H9 (cell line): ENCODE measurements at regions not wholly inside any gene's neighbourhood (a gene's known extent, or its start where the extent isn't known, plus 50 kb on each side); places are given as distances from the start of the nearest gene placed in this dataset.
A peak's percentile ranks its signal among the peaks of the same experiment; 100 is the strongest.

Experiments
- DNase-seq: peaks from one replicate; pipeline ENCODE4 v3.0.0-alpha.2; 2017
- H2AFZ ChIP-seq: one replicate; pipeline ENCODE4 v1.6.1; 2013; ENCODE audit warnings: mild to moderate bottlenecking, low read length, control low read depth, moderate library complexity
- H2AK5ac ChIP-seq: 2 replicates; pipeline ENCODE4 v1.6.1; 2013; ENCODE audit warnings: low read length, control low read depth, mixed read lengths; ENCODE audit not compliant: insufficient read length
- H2BK120ac ChIP-seq: one replicate; pipeline ENCODE4 v1.6.1; 2013; ENCODE audit warnings: low read depth, mild to moderate bottlenecking, low read length, control low read depth, inconsistent platforms; ENCODE audit not compliant: poor library complexity, severe bottlenecking
- H2BK12ac ChIP-seq: 2 replicates; pipeline ENCODE4 v1.6.1; 2013; ENCODE audit warnings: low read length, control low read depth, mixed read lengths, low read depth; ENCODE audit not compliant: insufficient read length
- H2BK15ac ChIP-seq: 2 replicates; pipeline ENCODE4 v1.6.1; 2013; ENCODE audit warnings: low read depth, low read length, control low read depth
- H2BK20ac ChIP-seq: one replicate; pipeline ENCODE4 v1.6.1; 2013; ENCODE audit warnings: low read depth, mild to moderate bottlenecking, low read length, control low read depth, inconsistent platforms; ENCODE audit not compliant: poor library complexity, severe bottlenecking
- H2BK5ac ChIP-seq: 2 replicates; pipeline ENCODE4 v1.6.1; 2013; ENCODE audit warnings: low read length, control low read depth, mixed read lengths; ENCODE audit not compliant: insufficient read length
- H3K14ac ChIP-seq: 2 replicates; pipeline ENCODE4 v1.6.1; 2013; ENCODE audit warnings: low read length, control low read depth; ENCODE audit not compliant: insufficient read depth
- H3K18ac ChIP-seq: 2 replicates; pipeline ENCODE4 v1.6.1; 2013; ENCODE audit warnings: low read depth, mild to moderate bottlenecking, mixed read lengths, low read length, control low read depth; ENCODE audit not compliant: insufficient read length
- H3K23ac ChIP-seq: 2 replicates; pipeline ENCODE4 v1.6.1; 2013; ENCODE audit warnings: low read length, control low read depth, mixed read lengths, low read depth; ENCODE audit not compliant: insufficient read length
- H3K23me2 ChIP-seq: 2 replicates; pipeline ENCODE4 v1.6.1; 2013; ENCODE audit warnings: low read depth, mild to moderate bottlenecking, mixed read lengths, low read length, control low read depth; ENCODE audit not compliant: insufficient read length, poor library complexity, severe bottlenecking
- H3K27ac ChIP-seq: 2 replicates; pipeline ENCODE4 v1.5.1; 2013; ENCODE audit warnings: low read length, control low read depth, mixed read lengths, low read depth; ENCODE audit not compliant: insufficient read length
- H3K27me3 ChIP-seq: 2 replicates; pipeline ENCODE4 v1.6.1; 2013; ENCODE audit warnings: low read length, control low read depth, inconsistent platforms; ENCODE audit not compliant: insufficient read depth
- H3K4ac ChIP-seq: 2 replicates; pipeline ENCODE4 v1.6.1; 2013; ENCODE audit warnings: low read depth, mild to moderate bottlenecking, control low read depth, inconsistent platforms, low read length, moderate library complexity
- H3K4me1 ChIP-seq: 2 replicates; pipeline ENCODE4 v1.6.1; 2013; ENCODE audit warnings: low read length, control low read depth, inconsistent platforms; ENCODE audit not compliant: insufficient read depth
- H3K4me2 ChIP-seq: 2 replicates; pipeline ENCODE4 v1.6.1; 2013; ENCODE audit warnings: low read length, control low read depth, mixed read lengths; ENCODE audit not compliant: insufficient read length, insufficient read depth
- H3K56ac ChIP-seq: 2 replicates; pipeline ENCODE4 v1.6.1; 2013; ENCODE audit warnings: low read depth, mild to moderate bottlenecking, mixed read lengths, low read length, control low read depth; ENCODE audit not compliant: insufficient read length
- H3K79me1 ChIP-seq: 2 replicates; pipeline ENCODE4 v1.6.1; 2013; ENCODE audit warnings: low read depth, mild to moderate bottlenecking, moderate library complexity, low read length, control low read depth, inconsistent platforms; ENCODE audit not compliant: insufficient read depth, poor library complexity, severe bottlenecking
- H3K79me2 ChIP-seq: 2 replicates; pipeline ENCODE4 v1.6.1; 2013; ENCODE audit warnings: low read length, control low read depth, inconsistent platforms; ENCODE audit not compliant: insufficient read depth
- H3K9ac ChIP-seq: 2 replicates; pipeline ENCODE4 v1.6.1; 2013; ENCODE audit warnings: low read length, control low read depth, mixed read lengths; ENCODE audit not compliant: insufficient read length; ENCODE audit errors: extremely low read depth
- H3K9me3 ChIP-seq: one replicate; pipeline ENCODE4 v1.6.1; 2013; ENCODE audit warnings: low read depth, low read length, inconsistent platforms; ENCODE audit not compliant: control insufficient read depth
- H3T11ph ChIP-seq: one replicate; pipeline ENCODE4 v1.6.1; 2013; ENCODE audit warnings: mild to moderate bottlenecking, low read length, control low read depth, inconsistent platforms
- H4K20me1 ChIP-seq: one replicate; pipeline ENCODE4 v1.6.1; 2013; ENCODE audit not compliant: control insufficient read depth, insufficient read length, insufficient read depth
- H4K5ac ChIP-seq: 2 replicates; pipeline ENCODE4 v1.6.1; 2013; ENCODE audit warnings: low read depth, mild to moderate bottlenecking, mixed read lengths, low read length, control low read depth; ENCODE audit not compliant: insufficient read length
- H4K8ac ChIP-seq: replicated peaks from 2 replicates; pipeline ENCODE4 v1.6.1; 2013; ENCODE audit warnings: low read length, control low read depth, mixed read lengths, low read depth; ENCODE audit not compliant: insufficient read length
- H4K91ac ChIP-seq: 2 replicates; pipeline ENCODE4 v1.6.1; 2013; ENCODE audit warnings: low read depth, mild to moderate bottlenecking, moderate library complexity, mixed read lengths, low read length, control low read depth; ENCODE audit not compliant: insufficient read length
- H3K27ac Mint-ChIP-seq, 3 experiments: 2 replicates in 2 of 3; 3 replicates in 1 of 3; pipeline ENCODE4 v1.8.0; 2020 to 2021; ENCODE audit warnings: mixed read lengths in 3 of 3, mild to moderate bottlenecking in 1 of 3, moderate library complexity in 1 of 3
- H3K27me3 Mint-ChIP-seq: 2 replicates; pipeline ENCODE4 v1.8.0; 2021; ENCODE audit warnings: low read depth, mild to moderate bottlenecking, moderate library complexity, mixed read lengths
- H3K36me3 Mint-ChIP-seq, 3 experiments: 2 replicates in 2 of 3; 3 replicates in 1 of 3; pipeline ENCODE4 v1.8.0; 2020 to 2021; ENCODE audit warnings: low read depth in 3 of 3, mixed read lengths in 3 of 3; ENCODE audit not compliant: insufficient read depth in 1 of 3
- H3K4me1 Mint-ChIP-seq, 2 experiments: 2 replicates each; pipeline ENCODE4 v1.8.0; 2020; ENCODE audit warnings: mixed read lengths in 2 of 2
- H3K4me3 Mint-ChIP-seq, 2 experiments: 2 replicates in 1 of 2; 3 replicates in 1 of 2; pipeline ENCODE4 v1.8.0; 2020 to 2021; ENCODE audit warnings: mild to moderate bottlenecking in 2 of 2, mixed read lengths in 2 of 2, moderate library complexity in 1 of 2
- H3K9me3 Mint-ChIP-seq, 2 experiments: 2 replicates in 1 of 2; 3 replicates in 1 of 2; pipeline ENCODE4 v1.8.0; 2020; ENCODE audit warnings: mild to moderate bottlenecking in 2 of 2, mixed read lengths in 2 of 2, moderate library complexity in 1 of 2
- WGBS: extraction: QIAGEN DNeasy Blood & Tissue Kit; methylation state at CpG from one replicate; pipeline ENCODE4 v1.1.7; 2013; ENCODE audit warnings: missing lambda C conversion rate, low lambda C conversion rate, mixed read lengths; ENCODE audit not compliant: insufficient read length; ENCODE audit errors: extremely low coverage; 5-methylcytosine and 5-hydroxymethylcytosine counted together
- TF ChIP-seq, protein P1 (sequence below): fragments of 200-600 bp; sonication (generic); conservative IDR thresholded peaks from 3 replicates; pipeline ENCODE4 v1.8.0; 2021; ENCODE audit warnings: antibody characterized with exemption, mild to moderate bottlenecking

- no peak overlapping the region for H2BK5ac ChIP-seq
- no peaks in the 10 kb centered on the region for H3K79me2 ChIP-seq
- no peak overlapping the region for H2AFZ ChIP-seq
- H3K4ac ChIP-seq = no peak overlapping the region
- no peaks in the 10 kb centered on the region for H3K79me1 ChIP-seq
- no peak overlapping the region for H3K14ac ChIP-seq
- Mint-ChIP-seq H3K9me3 (no peaks in the 10 kb centered on the region), H3K27me3 (peaks cover 2% of the 10 kb centered on the region), H3K36me3 (no peaks in the 10 kb centered on the region; a peak in 1 of 7 replicates), H3K4me1 (peaks cover 20% of the 10 kb centered on the region in 2 experiments), H3K27ac (no peak overlapping the region), H3K4me3 (no peak overlapping the region)
- no peaks in the 10 kb centered on the region for H3K27me3 ChIP-seq
- no peak overlapping the region for H3K23ac ChIP-seq
- H4K20me1 ChIP-seq = peaks cover 2% of the 10 kb centered on the region
- no peak overlapping the region for H4K8ac ChIP-seq
- no peaks in the 10 kb centered on the region for H3K23me2 ChIP-seq
- H3K18ac ChIP-seq = no peak overlapping the region
- no peak overlapping the region for H2BK120ac ChIP-seq
- H3T11ph ChIP-seq = no peak overlapping the region
- WGBS = no CpG with 5 or more reads among the region's 2 CpGs
- no peak overlapping the region for H3K9ac ChIP-seq
- H3K4me1 ChIP-seq = peaks cover 4% of the 10 kb centered on the region; the same call in 1 of the 2 replicates
- H3K9me3 ChIP-seq = no peaks in the 10 kb centered on the region
- H2BK12ac ChIP-seq = no peak overlapping the region
- no peak for DNase-seq
- no peak overlapping the region for H2BK20ac ChIP-seq
- no peak overlapping the region for H2BK15ac ChIP-seq
- no peak overlapping the region for H4K5ac ChIP-seq
- no peak overlapping the region for H4K91ac ChIP-seq
- no peak overlapping the region for H3K56ac ChIP-seq
- H3K4me2 ChIP-seq = no peak overlapping the region
- no peak overlapping the region for H2AK5ac ChIP-seq
- TF ChIP-seq, protein P1, sequence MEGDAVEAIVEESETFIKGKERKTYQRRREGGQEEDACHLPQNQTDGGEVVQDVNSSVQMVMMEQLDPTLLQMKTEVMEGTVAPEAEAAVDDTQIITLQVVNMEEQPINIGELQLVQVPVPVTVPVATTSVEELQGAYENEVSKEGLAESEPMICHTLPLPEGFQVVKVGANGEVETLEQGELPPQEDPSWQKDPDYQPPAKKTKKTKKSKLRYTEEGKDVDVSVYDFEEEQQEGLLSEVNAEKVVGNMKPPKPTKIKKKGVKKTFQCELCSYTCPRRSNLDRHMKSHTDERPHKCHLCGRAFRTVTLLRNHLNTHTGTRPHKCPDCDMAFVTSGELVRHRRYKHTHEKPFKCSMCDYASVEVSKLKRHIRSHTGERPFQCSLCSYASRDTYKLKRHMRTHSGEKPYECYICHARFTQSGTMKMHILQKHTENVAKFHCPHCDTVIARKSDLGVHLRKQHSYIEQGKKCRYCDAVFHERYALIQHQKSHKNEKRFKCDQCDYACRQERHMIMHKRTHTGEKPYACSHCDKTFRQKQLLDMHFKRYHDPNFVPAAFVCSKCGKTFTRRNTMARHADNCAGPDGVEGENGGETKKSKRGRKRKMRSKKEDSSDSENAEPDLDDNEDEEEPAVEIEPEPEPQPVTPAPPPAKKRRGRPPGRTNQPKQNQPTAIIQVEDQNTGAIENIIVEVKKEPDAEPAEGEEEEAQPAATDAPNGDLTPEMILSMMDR = peak; percentile 42; the same call in 2 of the 3 replicates
- H3K27ac ChIP-seq = no peak overlapping the region
Observed at GRCh38 chr10:78398382-78398781, 364.7 kb downstream of the RPS24 start.
